HCEC 1CT (cell line): ENCODE measurements at regions not wholly inside any gene's neighbourhood (a gene's known extent, or its start where the extent isn't known, plus 50 kb on each side); places are given as distances from the start of the nearest gene placed in this dataset.

Experiments
- DNase-seq: peaks from one replicate; pipeline ENCODE4 v3.0.0-alpha.2; 2017

DNA sequence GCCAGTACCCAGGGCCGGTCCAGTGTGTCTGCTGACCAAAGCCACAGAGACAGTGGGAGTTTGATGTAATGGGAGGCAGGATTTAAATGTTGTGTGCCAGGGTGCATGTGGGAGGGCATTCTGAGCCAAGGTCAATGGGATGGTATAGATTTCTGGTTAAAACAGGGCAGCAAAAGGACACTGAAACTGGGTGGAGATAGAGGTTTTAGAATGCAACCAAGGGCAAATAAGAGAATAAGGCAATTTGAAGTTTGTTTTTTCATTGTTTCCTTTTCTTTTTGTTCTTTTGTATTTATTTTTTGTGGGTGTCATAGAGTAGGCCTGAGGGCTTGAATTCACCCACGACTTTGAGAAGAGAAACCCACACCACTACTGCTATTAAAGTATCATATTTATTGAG lies 65.5 kb upstream of the CLINT1 start:
- no peak for DNase-seq

- DNase-seq, result no peak
These were observed 64.8 kb upstream of the CLINT1 start for GRCh38 chr5:157923765-157924164.

DNA sequence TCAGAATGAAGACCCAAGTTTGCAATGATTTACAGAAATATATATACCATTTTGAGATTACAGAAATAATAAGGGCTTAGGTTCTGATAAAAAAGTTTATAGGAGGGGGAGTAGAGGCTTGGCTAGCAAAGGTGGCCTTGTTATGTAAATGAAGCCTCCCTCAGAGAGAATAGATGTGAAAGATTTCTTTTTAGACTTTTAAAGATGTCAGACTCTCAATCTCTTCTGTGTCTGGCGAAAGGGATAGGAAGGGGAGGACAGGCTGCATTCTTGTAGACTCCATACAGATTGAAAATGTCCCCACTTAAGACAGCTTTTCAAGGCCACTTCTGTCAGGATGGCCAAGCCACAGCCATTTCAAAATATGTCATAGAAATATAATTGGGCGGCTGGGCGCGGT lies 63.1 kb upstream of the CLINT1 start:
- DNase-seq, result no peak

GRCh38 chr5:157920828-157921170 lies 61.9 kb upstream of the CLINT1 start:
- no peak for DNase-seq

- DNase-seq, result no peak
These were observed 60.1 kb upstream of the CLINT1 start for GRCh38 chr5:157918811-157919742.

- peak; percentile 66 for DNase-seq
These were observed 59.2 kb upstream of the CLINT1 start for GRCh38 chr5:157917899-157918809.

- no peak for DNase-seq
These were observed 58.5 kb upstream of the CLINT1 start for GRCh38 chr5:157917491-157917890.

GRCh38 chr5:157915638-157916037 lies 56.7 kb upstream of the CLINT1 start:
- DNase-seq, result no peak

GRCh38 chr5:157914151-157914788 lies 55.3 kb upstream of the CLINT1 start:
- no peak for DNase-seq

DNA sequence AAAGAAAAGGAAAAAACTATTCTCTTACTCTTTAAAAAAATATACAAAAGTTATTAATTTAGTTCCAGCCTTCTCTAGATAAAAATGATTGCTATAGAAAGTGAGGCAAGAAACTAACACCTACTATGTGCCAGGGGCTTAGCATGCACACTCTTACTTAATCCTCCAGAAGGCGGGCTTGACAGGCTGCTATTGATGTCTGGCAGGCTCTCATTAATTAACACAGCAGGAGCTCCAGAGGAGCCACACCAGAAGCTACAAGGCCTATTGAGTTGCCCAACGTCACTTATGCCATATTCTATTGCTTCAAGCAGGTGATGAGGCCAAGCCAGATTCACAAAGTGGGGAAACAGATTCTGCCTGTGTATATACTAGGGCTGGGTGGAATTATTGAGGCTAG lies 54.6 kb upstream of the CLINT1 start:
- no peak for DNase-seq

DNA sequence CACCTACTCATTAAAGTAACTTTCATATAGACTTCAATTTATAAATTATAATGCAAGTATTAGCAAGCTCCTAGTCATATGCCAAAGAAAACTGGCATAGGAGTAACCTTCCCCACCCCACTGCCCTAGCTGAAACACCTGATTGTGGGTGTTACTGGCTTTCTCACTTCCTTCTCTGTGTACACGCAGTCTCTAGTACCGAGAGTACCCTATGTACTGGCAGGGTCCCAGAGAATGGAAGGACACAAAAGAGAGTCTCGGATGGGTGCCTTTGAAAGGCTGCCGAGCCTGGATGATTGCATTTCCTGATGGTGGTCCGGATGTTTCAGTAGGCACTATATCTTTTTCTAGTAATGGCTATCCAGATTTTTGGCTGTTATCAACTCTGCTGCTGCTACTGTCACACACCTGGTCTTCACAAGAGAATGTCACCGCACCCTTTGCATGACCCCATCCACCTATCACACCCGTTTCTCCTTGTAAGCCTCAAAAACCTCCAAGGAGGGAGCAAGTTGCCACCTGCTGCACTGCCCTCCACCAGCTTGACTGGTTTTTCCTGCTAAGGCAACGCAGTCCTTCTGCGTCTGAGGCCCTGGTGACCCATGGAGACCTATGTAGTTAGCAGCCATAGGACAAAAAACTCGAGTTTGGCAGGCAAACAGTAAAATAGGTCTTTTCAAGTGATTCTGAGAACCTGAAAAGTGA lies 53.8 kb upstream of the CLINT1 start:
- no peak for DNase-seq

DNA sequence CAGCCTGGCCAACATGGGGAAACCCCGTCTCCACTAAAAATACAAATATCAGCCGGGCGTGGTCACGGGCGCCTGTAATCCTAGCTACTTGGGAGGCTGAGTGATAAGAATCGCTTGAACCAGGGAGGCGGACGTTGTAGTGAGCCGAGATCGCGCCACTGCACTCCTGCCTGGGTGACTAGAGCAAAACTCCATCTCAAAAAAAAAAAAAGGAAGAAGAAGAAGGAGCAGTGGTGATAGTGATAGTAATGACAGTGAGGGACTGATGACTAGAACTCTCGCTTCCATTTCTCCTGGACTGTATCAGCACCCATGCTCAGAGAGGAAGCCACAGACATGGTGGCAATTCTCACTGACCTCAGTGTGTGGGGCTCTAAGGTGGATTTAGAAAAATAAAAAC lies 52.6 kb upstream of the CLINT1 start:
- no peak for DNase-seq
